Loucy (cell line): ENCODE measurements at regions not wholly inside any gene's neighbourhood (a gene's known extent, or its start where the extent isn't known, plus 50 kb on each side); places are given as distances from the start of the nearest gene placed in this dataset.
"Not testable (repeated sequence)": the region's sequence is repeated elsewhere in the genome, so short reads cannot be mapped to it uniquely, and the experiment has no call there.

Experiments
- H2AFZ ChIP-seq: fragments of 200-600 bp; sonication (generic); 2 replicates; pipeline ENCODE4 v1.6.0; 2016; ENCODE audit warnings: antibody characterized with exemption, mild to moderate bottlenecking, low read length, moderate library complexity
- H3F3A ChIP-seq: fragments of 200-600 bp; 2 replicates; pipeline ENCODE4 v1.6.0; 2016; ENCODE audit warnings: antibody characterized with exemption, low read depth, mild to moderate bottlenecking
- H3K27me3 ChIP-seq: fragments of 200-600 bp; sonication (generic); 2 replicates; pipeline ENCODE4 v1.6.1; 2014; ENCODE audit warnings: low read length, mild to moderate bottlenecking; ENCODE audit not compliant: insufficient read depth, poor library complexity, severe bottlenecking
- H3K36me3 ChIP-seq: fragments of 200-600 bp; sonication (generic); 2 replicates; pipeline ENCODE4 v1.6.1; 2016; ENCODE audit warnings: low read length; ENCODE audit not compliant: insufficient read depth
- H3K4me1 ChIP-seq: fragments of 200-600 bp; sonication (generic); 2 replicates; pipeline ENCODE4 v1.5.1; 2014; ENCODE audit warnings: low read length, mild to moderate bottlenecking; ENCODE audit not compliant: insufficient read depth, poor library complexity, severe bottlenecking
- H3K4me2 ChIP-seq: fragments of 200-600 bp; sonication (generic); 2 replicates; pipeline ENCODE4 v1.6.0; 2014; ENCODE audit warnings: antibody characterized with exemption, low read length, low read depth, mild to moderate bottlenecking; ENCODE audit not compliant: poor library complexity, severe bottlenecking
- H3K4me3 ChIP-seq: fragments of 200-600 bp; sonication (generic); 2 replicates; pipeline ENCODE4 v1.5.1; 2014; ENCODE audit warnings: low read length, mild to moderate bottlenecking, mixed read lengths; ENCODE audit not compliant: poor library complexity, severe bottlenecking
- H3K79me2 ChIP-seq: fragments of 200-600 bp; sonication (generic); 2 replicates; pipeline ENCODE4 v1.6.1; 2014; ENCODE audit warnings: low read length; ENCODE audit not compliant: insufficient read depth
- H3K9ac ChIP-seq: fragments of 200-600 bp; sonication (generic); 2 replicates; pipeline ENCODE4 v1.6.0; 2014; ENCODE audit warnings: mild to moderate bottlenecking, low read depth, low read length, moderate library complexity; ENCODE audit not compliant: poor library complexity, severe bottlenecking
- H3K9me2 ChIP-seq: fragments of 200-600 bp; sonication (generic); replicated peaks from 2 replicates; pipeline ENCODE4 v1.6.1; 2016; ENCODE audit warnings: low read depth, low read length, mixed read lengths
- H3K9me3 ChIP-seq: fragments of 200-600 bp; sonication (generic); 2 replicates; pipeline ENCODE4 v1.6.1; 2014; ENCODE audit warnings: mild to moderate bottlenecking, antibody characterized with exemption, low read length, low read depth; ENCODE audit not compliant: insufficient read depth
- H4K20me1 ChIP-seq: fragments of 200-600 bp; sonication (generic); 2 replicates; pipeline ENCODE4 v1.6.0; 2014; ENCODE audit warnings: antibody characterized with exemption, low read length, mild to moderate bottlenecking; ENCODE audit not compliant: insufficient read depth, poor library complexity, severe bottlenecking
- CTCF ChIP-seq: fragments of 200-600 bp; sonication (generic); conservative IDR thresholded peaks from 2 replicates; pipeline ENCODE4 v1.5.1; 2014; ENCODE audit warnings: mild to moderate bottlenecking, antibody characterized with exemption, low read length
- EZH2phosphoT487 ChIP-seq: fragments of 200-600 bp; IDR thresholded peaks from 2 replicates; pipeline ENCODE4 v1.6.1; 2018; ENCODE audit warnings: antibody characterized with exemption, mild to moderate bottlenecking, moderate library complexity, borderline replicate concordance

- TF ChIP-seq CTCF (no peak), EZH2phosphoT487 (no peak)
Observed at GRCh38 chr3:39644176-39644575, 165.2 kb upstream of the MYRIP start.

GRCh38 chr3:39651256-39651655 is 158.2 kb upstream of the MYRIP start:
- not testable (repeated sequence) for H3K79me2 ChIP-seq, H4K20me1 ChIP-seq, H3K9me3 ChIP-seq, H3K4me1 ChIP-seq, H3K36me3 ChIP-seq, H3F3A ChIP-seq, H3K4me3 ChIP-seq, H2AFZ ChIP-seq, H3K9ac ChIP-seq, H3K4me2 ChIP-seq, H3K9me2 ChIP-seq, H3K27me3 ChIP-seq

More at GRCh38 chr3:39644176-39644575, 165.2 kb upstream of the MYRIP start:
- H3K9me3 ChIP-seq: no peaks in the 10 kb centered on the region
- no peak overlapping the region for H3K4me3 ChIP-seq
- no peaks in the 10 kb centered on the region for H4K20me1 ChIP-seq
- no peak overlapping the region for H2AFZ ChIP-seq
- no peaks in the 10 kb centered on the region for H3K27me3 ChIP-seq
- peaks cover 16% of the 10 kb centered on the region; the same call in 1 of the 2 replicates for H3F3A ChIP-seq
- H3K36me3 ChIP-seq: no peaks in the 10 kb centered on the region
- H3K9ac ChIP-seq: no peak overlapping the region
- H3K4me1 ChIP-seq: peaks cover 43% of the 10 kb centered on the region
- H3K9me2 ChIP-seq: no peaks in the 10 kb centered on the region
- H3K79me2 ChIP-seq: no peaks in the 10 kb centered on the region
- H3K4me2 ChIP-seq: no peak overlapping the region

GRCh38 chr3:39651993-39652739 is 157.2 kb upstream of the MYRIP start:
- Histone ChIP-seq H3K36me3 (no peaks in the 10 kb centered on the region), H3K4me1 (no peaks in the 10 kb centered on the region), H3K9me2 (no peaks in the 10 kb centered on the region), H3K9me3 (no peaks in the 10 kb centered on the region), H2AFZ (peak overlapping the region; percentile 57; the same call in 1 of the 2 replicates), H3K4me3 (no peak overlapping the region), H3F3A (no peaks in the 10 kb centered on the region), H4K20me1 (no peaks in the 10 kb centered on the region), H3K27me3 (no peaks in the 10 kb centered on the region), H3K9ac (no peak overlapping the region), H3K79me2 (no peaks in the 10 kb centered on the region), H3K4me2 (no peak overlapping the region)
- no peak for TF ChIP-seq EZH2phosphoT487
- no peak for TF ChIP-seq CTCF

GRCh38 chr3:39655718-39656117 is 153.7 kb upstream of the MYRIP start:
- not testable (repeated sequence) for H3K9me2 ChIP-seq, H3K27me3 ChIP-seq, H3F3A ChIP-seq, H3K4me3 ChIP-seq, H2AFZ ChIP-seq, H3K4me1 ChIP-seq, H3K79me2 ChIP-seq, H3K9me3 ChIP-seq, H3K4me2 ChIP-seq, H4K20me1 ChIP-seq, H3K9ac ChIP-seq, H3K36me3 ChIP-seq
